ENCODE measurements at regions not wholly inside any gene's neighbourhood (a gene's known extent, or its start where the extent isn't known, plus 50 kb on each side); places are given as distances from the start of the nearest gene placed in this dataset.

- H3K27me3 Mint-ChIP-seq (ENCODE audit: low read depth) = no peaks in the 10 kb centered on the region
- no peaks in the 10 kb centered on the region for H3K36me3 Mint-ChIP-seq (ENCODE audit: low read depth)
- no peak overlapping the region for H3K4me3 Mint-ChIP-seq
- peaks cover 9% of the 10 kb centered on the region for H3K9me3 Mint-ChIP-seq
- no peak overlapping the region for H3K27ac Mint-ChIP-seq
- no peaks in the 10 kb centered on the region for H3K4me1 Mint-ChIP-seq (ENCODE audit: low read depth)
These were observed 147.5 kb upstream of the SMIM31 start for GRCh38 chr4:164606478-164606877.

DNA sequence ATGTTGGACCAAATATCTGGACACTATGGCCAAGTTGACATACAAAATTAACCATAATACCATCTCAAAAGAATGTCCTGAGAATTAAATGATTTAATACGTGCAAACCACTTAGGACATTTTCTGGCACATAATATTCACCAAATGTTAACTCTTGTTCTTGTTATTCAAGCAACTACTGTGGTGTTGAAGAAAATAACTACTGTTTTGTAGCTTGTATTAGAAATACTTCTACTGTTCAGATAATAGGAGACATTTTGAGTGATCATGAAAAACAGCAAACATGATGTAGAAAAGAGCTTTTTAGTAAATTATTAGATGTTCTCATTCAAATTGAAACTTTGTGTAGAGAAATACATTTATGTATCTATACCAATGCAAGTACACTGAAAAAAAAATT lies 140.7 kb upstream of the SMIM31 start:
- no peaks in the 10 kb centered on the region for H3K4me1 Mint-ChIP-seq (ENCODE audit: low read depth)
- no peak overlapping the region for H3K4me3 Mint-ChIP-seq
- no peaks in the 10 kb centered on the region for H3K9me3 Mint-ChIP-seq
- H3K36me3 Mint-ChIP-seq (ENCODE audit: low read depth) = no peaks in the 10 kb centered on the region
- H3K27ac Mint-ChIP-seq = no peak overlapping the region
- no peaks in the 10 kb centered on the region for H3K27me3 Mint-ChIP-seq (ENCODE audit: low read depth)

GRCh38 chr4:164613792-164614191 lies 140.1 kb upstream of the SMIM31 start:
- Mint-ChIP-seq H3K4me3 (no peak overlapping the region), H3K27me3 (ENCODE audit: low read depth) (no peaks in the 10 kb centered on the region), H3K27ac (no peak overlapping the region), H3K4me1 (ENCODE audit: low read depth) (no peaks in the 10 kb centered on the region), H3K9me3 (no peaks in the 10 kb centered on the region), H3K36me3 (ENCODE audit: low read depth) (no peaks in the 10 kb centered on the region)

- Mint-ChIP-seq H3K36me3 (ENCODE audit: low read depth) (no peaks in the 10 kb centered on the region), H3K9me3 (no peaks in the 10 kb centered on the region), H3K4me3 (no peak overlapping the region), H3K27me3 (ENCODE audit: low read depth) (no peaks in the 10 kb centered on the region), H3K27ac (no peak overlapping the region), H3K4me1 (ENCODE audit: low read depth) (no peaks in the 10 kb centered on the region)
These were observed 139.6 kb upstream of the SMIM31 start for GRCh38 chr4:164614329-164614728.

GRCh38 chr4:164614999-164615398 lies 138.9 kb upstream of the SMIM31 start:
- Mint-ChIP-seq H3K4me3 (no peak overlapping the region), H3K4me1 (ENCODE audit: low read depth) (no peaks in the 10 kb centered on the region), H3K27ac (no peak overlapping the region), H3K27me3 (ENCODE audit: low read depth) (no peaks in the 10 kb centered on the region), H3K36me3 (ENCODE audit: low read depth) (no peaks in the 10 kb centered on the region), H3K9me3 (no peaks in the 10 kb centered on the region)

DNA sequence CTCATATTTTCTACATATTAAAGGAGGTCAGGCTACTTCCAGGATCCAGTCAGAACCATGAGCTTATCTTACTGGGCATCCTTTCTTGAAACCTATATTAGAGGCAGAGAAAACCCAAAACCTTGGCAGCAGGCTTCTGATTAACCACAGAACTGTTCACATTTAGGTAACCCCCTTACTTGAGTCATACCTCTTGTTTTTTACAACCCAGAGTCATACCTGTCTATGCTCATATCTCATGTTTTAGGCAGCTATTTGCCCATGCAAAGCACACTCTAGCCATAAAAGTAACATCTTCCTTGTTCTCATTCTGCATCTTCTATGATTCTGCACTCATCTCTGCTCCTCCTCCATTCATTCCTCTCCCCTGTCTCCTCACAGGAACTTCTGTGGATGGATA lies 138.0 kb upstream of the SMIM31 start:
- Mint-ChIP-seq H3K9me3 (no peaks in the 10 kb centered on the region), H3K36me3 (ENCODE audit: low read depth) (no peaks in the 10 kb centered on the region), H3K4me3 (no peak overlapping the region), H3K27me3 (ENCODE audit: low read depth) (no peaks in the 10 kb centered on the region), H3K4me1 (ENCODE audit: low read depth) (no peaks in the 10 kb centered on the region), H3K27ac (no peak overlapping the region)

- Mint-ChIP-seq H3K27ac (no peak overlapping the region), H3K4me3 (no peak overlapping the region), H3K36me3 (ENCODE audit: low read depth) (no peaks in the 10 kb centered on the region), H3K27me3 (ENCODE audit: low read depth) (no peaks in the 10 kb centered on the region), H3K4me1 (ENCODE audit: low read depth) (no peaks in the 10 kb centered on the region), H3K9me3 (no peaks in the 10 kb centered on the region)
These were observed 137.0 kb upstream of the SMIM31 start for GRCh38 chr4:164616961-164617360.

GRCh38 chr4:164617426-164617825 lies 136.5 kb upstream of the SMIM31 start:
- Mint-ChIP-seq H3K36me3 (ENCODE audit: low read depth) (no peaks in the 10 kb centered on the region), H3K4me1 (ENCODE audit: low read depth) (no peaks in the 10 kb centered on the region), H3K4me3 (no peak overlapping the region), H3K27ac (no peak overlapping the region), H3K9me3 (no peaks in the 10 kb centered on the region), H3K27me3 (ENCODE audit: low read depth) (no peaks in the 10 kb centered on the region)

GRCh38 chr4:164617911-164618310 lies 136.0 kb upstream of the SMIM31 start:
- H3K4me1 Mint-ChIP-seq (ENCODE audit: low read depth) = no peaks in the 10 kb centered on the region
- no peak overlapping the region for H3K27ac Mint-ChIP-seq
- H3K36me3 Mint-ChIP-seq (ENCODE audit: low read depth) = no peaks in the 10 kb centered on the region

DNA sequence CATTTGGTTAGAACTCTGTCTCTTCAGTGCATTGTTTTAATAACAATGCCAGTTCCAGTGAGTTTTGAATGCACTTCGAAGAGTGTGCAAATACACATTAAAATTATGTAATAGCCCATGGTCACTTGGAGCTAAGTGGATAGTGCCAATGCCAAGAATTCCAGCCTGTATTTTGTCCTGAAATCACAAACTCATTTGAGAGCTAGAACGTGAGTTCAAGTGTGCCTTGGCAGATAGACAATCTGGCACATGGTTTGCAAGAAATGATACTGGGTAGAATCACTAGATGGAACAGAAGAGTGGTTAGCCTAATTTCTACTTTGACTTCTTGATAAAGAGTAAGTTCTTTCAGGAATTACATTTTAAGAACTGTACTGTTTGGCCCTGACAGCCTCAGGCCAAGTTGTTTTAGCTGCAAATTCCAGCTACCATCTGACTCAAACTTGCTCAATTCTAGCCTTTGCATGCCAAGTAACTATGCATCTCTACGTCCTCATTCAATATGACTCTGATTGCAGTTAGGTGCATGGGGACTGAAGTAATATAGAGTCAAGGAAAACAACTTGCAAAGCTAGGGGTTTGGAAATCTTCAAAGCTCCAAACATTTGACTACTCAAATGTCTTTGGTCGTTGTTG lies 131.9 kb upstream of the SMIM31 start:
- Mint-ChIP-seq H3K27me3 (ENCODE audit: low read depth) (no peaks in the 10 kb centered on the region), H3K36me3 (ENCODE audit: low read depth) (no peaks in the 10 kb centered on the region), H3K27ac (no peak overlapping the region), H3K4me3 (no peak overlapping the region), H3K4me1 (ENCODE audit: low read depth) (no peaks in the 10 kb centered on the region), H3K9me3 (no peaks in the 10 kb centered on the region)

More at GRCh38 chr4:164617911-164618310, 136.0 kb upstream of the SMIM31 start:
- no peaks in the 10 kb centered on the region for H3K9me3 Mint-ChIP-seq
- H3K4me3 Mint-ChIP-seq = no peak overlapping the region
- no peaks in the 10 kb centered on the region for H3K27me3 Mint-ChIP-seq (ENCODE audit: low read depth)

- H3K36me3 Mint-ChIP-seq (ENCODE audit: low read depth) = no peaks in the 10 kb centered on the region
- peaks cover 3% of the 10 kb centered on the region for H3K9me3 Mint-ChIP-seq
- H3K4me3 Mint-ChIP-seq = no peak overlapping the region
- no peaks in the 10 kb centered on the region for H3K27me3 Mint-ChIP-seq (ENCODE audit: low read depth)
- no peaks in the 10 kb centered on the region for H3K4me1 Mint-ChIP-seq (ENCODE audit: low read depth)
- H3K27ac Mint-ChIP-seq = no peak overlapping the region
These were observed 130.8 kb upstream of the SMIM31 start for GRCh38 chr4:164623099-164623498.

- H3K4me3 Mint-ChIP-seq = no peak overlapping the region
- H3K27ac Mint-ChIP-seq = no peak overlapping the region
- no peaks in the 10 kb centered on the region for H3K27me3 Mint-ChIP-seq (ENCODE audit: low read depth)
- H3K9me3 Mint-ChIP-seq = no peaks in the 10 kb centered on the region
- H3K4me1 Mint-ChIP-seq (ENCODE audit: low read depth) = no peaks in the 10 kb centered on the region
- no peaks in the 10 kb centered on the region for H3K36me3 Mint-ChIP-seq (ENCODE audit: low read depth)
These were observed 114.9 kb upstream of the SMIM31 start for GRCh38 chr4:164639001-164639400.

DNA sequence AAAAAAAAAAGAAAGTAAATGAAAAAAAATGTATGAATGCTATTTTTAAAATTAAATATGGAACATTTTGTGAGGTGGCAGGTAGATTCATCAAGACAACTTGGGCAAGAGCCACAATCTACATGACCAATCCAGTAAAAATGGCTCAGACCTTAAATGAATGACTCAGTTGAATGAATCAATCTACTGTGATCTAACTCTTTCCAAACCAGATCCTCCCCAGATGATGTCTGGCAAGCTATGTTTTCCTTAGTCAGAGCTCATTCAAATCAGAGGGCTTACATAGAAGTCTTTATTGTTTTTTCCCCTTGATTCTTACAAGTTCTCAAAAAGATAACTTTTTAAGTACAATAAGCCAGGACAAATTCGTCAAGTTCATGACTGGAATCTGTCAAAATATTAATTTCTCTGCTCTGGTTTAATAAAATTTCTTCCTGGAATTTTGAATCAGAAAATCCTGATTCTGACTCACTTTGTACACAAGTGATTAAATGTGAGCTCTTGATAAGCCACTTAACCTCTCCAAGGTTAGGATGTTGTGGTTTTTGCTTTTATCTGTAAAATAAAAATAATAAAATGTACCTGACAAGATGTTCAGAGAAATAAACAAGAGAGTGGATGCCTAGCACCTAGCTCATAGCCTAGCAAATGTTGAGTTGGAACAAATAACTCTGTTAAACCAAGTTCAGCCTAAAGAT lies 105.6 kb upstream of the SMIM31 start:
- Mint-ChIP-seq H3K27me3 (ENCODE audit: low read depth) (no peaks in the 10 kb centered on the region), H3K4me3 (no peak overlapping the region), H3K36me3 (ENCODE audit: low read depth) (no peaks in the 10 kb centered on the region), H3K4me1 (ENCODE audit: low read depth) (no peaks in the 10 kb centered on the region), H3K9me3 (no peaks in the 10 kb centered on the region), H3K27ac (no peak overlapping the region)

DNA sequence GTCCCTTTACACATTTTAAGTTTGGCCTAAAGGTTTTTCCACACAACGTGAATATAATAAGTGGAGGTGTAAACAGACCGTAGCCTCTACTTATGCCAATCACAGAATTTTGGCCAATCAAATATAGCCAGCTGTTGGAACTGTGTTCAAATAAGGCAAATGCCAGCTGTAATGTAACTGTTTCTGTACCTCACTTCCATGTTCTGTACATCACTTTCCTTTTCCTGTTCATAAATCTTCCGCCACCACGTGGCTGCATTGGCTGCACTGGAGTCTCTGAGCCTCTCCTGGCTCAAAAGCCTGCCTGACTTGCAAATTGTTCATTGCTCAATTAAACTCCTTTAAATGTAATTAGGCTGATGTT lies 105.1 kb upstream of the SMIM31 start:
- Mint-ChIP-seq H3K36me3 (ENCODE audit: low read depth) (no peaks in the 10 kb centered on the region), H3K27ac (no peak overlapping the region), H3K4me3 (no peak overlapping the region), H3K4me1 (ENCODE audit: low read depth) (no peaks in the 10 kb centered on the region), H3K27me3 (ENCODE audit: low read depth) (no peaks in the 10 kb centered on the region), H3K9me3 (no peaks in the 10 kb centered on the region)

- no peak overlapping the region for H3K4me3 Mint-ChIP-seq
- H3K36me3 Mint-ChIP-seq (ENCODE audit: low read depth) = no peaks in the 10 kb centered on the region
- peaks cover 9% of the 10 kb centered on the region for H3K9me3 Mint-ChIP-seq
- no peaks in the 10 kb centered on the region for H3K27me3 Mint-ChIP-seq (ENCODE audit: low read depth)
- no peaks in the 10 kb centered on the region for H3K4me1 Mint-ChIP-seq (ENCODE audit: low read depth)
- no peak overlapping the region for H3K27ac Mint-ChIP-seq
These were observed 94.2 kb upstream of the SMIM31 start for GRCh38 chr4:164659765-164660164.
